Panc1 (cell line): ENCODE measurements at regions not wholly inside any gene's neighbourhood (a gene's known extent, or its start where the extent isn't known, plus 50 kb on each side); places are given as distances from the start of the nearest gene placed in this dataset.

Experiments used
- POLR2AphosphoS5 ChIP-seq: IDR thresholded peaks from 2 replicates; pipeline ENCODE4 v1.6.1; 2012; ENCODE audit warnings: mild to moderate bottlenecking, low read depth, low read length, moderate library complexity
- TCF7L2 ChIP-seq: IDR thresholded peaks from 2 replicates; pipeline ENCODE4 v1.6.1; 2011; ENCODE audit warnings: mild to moderate bottlenecking, low read depth, low read length, inconsistent platforms
- TF ChIP-seq, protein P1 (sequence below): fragments of 450-650 bp; IDR thresholded peaks from 2 replicates; pipeline ENCODE4 v1.5.1; 2017; ENCODE audit warnings: mild to moderate bottlenecking
- TF ChIP-seq, protein P2 (sequence below), 2 experiments: IDR thresholded peaks; 2 replicates each; pipeline ENCODE4 v1.6.1; 2011 to 2012; ENCODE audit warnings: low read depth in 2 of 2, control low read depth in 1 of 2, low read length in 1 of 2, mild to moderate bottlenecking in 1 of 2, moderate library complexity in 1 of 2; ENCODE audit not compliant: insufficient read depth in 1 of 2

DNA sequence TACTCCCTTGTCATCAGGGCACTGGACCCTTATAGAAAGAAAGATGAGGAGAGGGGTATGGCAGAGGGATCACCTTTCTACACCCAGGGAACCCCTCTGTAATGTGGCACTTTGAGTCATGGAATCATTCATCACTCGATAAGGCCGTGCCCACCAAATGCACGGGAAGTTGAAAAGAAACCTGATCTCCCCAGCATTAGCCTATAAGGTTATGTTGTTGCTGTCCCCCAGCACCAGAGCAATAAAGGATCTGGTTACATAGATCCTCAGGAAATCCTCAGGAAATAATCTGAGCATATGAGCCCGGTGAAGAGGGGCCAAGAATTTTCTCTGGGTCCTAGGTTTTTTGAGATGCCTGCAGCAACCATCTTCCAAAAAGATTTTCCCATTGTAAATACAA, 148.8 kb upstream of the CRY1 start:
- TF ChIP-seq, protein P1, sequence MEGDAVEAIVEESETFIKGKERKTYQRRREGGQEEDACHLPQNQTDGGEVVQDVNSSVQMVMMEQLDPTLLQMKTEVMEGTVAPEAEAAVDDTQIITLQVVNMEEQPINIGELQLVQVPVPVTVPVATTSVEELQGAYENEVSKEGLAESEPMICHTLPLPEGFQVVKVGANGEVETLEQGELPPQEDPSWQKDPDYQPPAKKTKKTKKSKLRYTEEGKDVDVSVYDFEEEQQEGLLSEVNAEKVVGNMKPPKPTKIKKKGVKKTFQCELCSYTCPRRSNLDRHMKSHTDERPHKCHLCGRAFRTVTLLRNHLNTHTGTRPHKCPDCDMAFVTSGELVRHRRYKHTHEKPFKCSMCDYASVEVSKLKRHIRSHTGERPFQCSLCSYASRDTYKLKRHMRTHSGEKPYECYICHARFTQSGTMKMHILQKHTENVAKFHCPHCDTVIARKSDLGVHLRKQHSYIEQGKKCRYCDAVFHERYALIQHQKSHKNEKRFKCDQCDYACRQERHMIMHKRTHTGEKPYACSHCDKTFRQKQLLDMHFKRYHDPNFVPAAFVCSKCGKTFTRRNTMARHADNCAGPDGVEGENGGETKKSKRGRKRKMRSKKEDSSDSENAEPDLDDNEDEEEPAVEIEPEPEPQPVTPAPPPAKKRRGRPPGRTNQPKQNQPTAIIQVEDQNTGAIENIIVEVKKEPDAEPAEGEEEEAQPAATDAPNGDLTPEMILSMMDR = no peak
- TF ChIP-seq POLR2AphosphoS5 (no peak), TCF7L2 (no peak)
- TF ChIP-seq, protein P2, sequence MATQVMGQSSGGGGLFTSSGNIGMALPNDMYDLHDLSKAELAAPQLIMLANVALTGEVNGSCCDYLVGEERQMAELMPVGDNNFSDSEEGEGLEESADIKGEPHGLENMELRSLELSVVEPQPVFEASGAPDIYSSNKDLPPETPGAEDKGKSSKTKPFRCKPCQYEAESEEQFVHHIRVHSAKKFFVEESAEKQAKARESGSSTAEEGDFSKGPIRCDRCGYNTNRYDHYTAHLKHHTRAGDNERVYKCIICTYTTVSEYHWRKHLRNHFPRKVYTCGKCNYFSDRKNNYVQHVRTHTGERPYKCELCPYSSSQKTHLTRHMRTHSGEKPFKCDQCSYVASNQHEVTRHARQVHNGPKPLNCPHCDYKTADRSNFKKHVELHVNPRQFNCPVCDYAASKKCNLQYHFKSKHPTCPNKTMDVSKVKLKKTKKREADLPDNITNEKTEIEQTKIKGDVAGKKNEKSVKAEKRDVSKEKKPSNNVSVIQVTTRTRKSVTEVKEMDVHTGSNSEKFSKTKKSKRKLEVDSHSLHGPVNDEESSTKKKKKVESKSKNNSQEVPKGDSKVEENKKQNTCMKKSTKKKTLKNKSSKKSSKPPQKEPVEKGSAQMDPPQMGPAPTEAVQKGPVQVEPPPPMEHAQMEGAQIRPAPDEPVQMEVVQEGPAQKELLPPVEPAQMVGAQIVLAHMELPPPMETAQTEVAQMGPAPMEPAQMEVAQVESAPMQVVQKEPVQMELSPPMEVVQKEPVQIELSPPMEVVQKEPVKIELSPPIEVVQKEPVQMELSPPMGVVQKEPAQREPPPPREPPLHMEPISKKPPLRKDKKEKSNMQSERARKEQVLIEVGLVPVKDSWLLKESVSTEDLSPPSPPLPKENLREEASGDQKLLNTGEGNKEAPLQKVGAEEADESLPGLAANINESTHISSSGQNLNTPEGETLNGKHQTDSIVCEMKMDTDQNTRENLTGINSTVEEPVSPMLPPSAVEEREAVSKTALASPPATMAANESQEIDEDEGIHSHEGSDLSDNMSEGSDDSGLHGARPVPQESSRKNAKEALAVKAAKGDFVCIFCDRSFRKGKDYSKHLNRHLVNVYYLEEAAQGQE (IDR thresholded peaks at IDR 0.05; ENCODE audit: insufficient read depth in 1 of 2, low read depth in 2 of 2, low read length in 1 of 2) = no peak
